HG03565 (cell line): ENCODE measurements at regions not wholly inside any gene's neighbourhood (a gene's known extent, or its start where the extent isn't known, plus 50 kb on each side); places are given as distances from the start of the nearest gene placed in this dataset.
"Not testable (repeated sequence)": the region's sequence is repeated elsewhere in the genome, so short reads cannot be mapped to it uniquely, and the experiment has no call there.

ENCODE experiments used
- ATAC-seq: cut with Tn5 transposase; IDR thresholded peaks from one replicate; pipeline ENCODE4 v1.9.1; 2021; ENCODE audit warnings: mild to moderate bottlenecking, moderate library complexity; ENCODE audit not compliant: unreplicated experiment

DNA sequence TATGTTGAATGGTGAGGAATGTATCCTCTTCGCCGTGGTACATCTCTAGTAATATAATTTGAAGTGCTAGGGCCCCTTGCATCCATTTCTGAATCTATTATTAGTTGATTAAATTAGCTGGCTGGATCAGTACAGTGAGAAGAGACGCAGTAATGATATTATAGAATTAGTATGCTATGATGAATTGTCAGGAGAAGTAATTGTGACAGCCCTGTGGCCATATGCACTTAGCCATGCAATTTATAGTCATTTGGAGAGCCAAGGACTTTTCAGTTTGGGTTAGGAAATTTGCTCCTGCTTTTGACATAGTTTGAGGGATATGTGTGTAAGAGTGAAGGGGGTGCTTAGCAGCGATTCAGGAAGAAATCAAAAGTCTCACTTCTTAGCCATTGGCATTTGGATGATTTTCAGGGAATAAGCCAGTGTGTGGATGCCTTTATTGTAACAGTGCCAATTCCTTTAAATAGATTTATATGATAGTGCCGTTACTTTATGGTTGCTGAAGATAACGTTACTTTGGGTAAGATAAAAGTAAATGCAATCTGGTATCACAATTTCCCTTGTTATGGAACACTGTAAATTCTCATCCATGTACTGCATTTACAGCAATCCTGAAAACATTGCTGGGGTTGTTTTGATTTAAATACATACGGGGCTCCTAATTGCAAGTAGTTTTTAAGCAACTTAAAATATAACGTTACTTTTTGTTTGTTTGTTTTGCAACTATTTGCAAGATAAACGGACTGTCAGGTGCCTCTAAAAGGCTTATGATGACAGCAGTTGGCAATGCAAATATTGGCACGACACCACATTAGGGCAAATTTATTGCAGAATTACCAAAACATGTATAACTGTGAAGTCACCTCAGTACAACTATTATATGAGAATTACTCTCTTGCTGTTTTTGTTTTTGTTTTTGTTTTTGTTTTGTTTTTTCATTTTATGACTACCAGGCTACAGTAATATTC, 875.4 kb upstream of the WWC1 start:
- ATAC-seq = no peak

DNA sequence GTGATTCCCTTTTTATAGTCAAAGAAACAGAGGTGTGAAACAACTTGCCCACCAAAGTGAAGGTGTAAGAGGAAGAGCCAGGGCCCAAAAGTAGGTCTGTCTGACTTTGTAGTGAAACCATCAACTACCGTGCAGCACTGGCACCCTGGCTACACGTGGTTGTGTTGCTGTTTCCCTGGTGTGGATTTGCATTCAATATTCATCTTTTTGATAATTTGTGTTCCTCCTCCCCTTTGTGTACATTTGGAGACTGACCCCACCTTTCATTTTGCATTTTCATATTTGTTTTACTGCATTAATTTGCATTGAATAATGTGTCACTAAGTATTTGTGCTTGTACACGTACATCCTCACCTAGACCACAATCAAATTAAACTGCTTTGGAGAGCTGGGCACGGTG, 873.8 kb upstream of the WWC1 start:
- no peak for ATAC-seq

DNA sequence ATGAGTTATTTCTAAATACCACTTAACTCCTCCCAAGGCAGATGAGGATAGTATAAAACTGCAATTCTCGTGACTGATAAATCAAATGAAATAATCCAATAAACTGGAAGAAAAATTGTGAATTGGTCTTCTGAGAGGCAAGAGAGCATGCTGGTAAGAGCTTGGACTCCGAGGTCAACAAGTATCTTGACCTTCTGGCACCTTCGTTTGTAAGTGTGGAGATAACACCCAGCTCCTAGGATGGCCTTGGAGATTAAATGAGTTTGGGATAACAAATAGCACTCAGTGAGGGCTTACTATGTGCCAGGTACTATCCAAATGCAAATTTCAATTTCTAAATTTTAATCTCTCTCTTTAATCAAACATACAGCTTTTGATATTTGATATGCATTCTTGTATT, 866.3 kb upstream of the WWC1 start:
- ATAC-seq = no peak

DNA sequence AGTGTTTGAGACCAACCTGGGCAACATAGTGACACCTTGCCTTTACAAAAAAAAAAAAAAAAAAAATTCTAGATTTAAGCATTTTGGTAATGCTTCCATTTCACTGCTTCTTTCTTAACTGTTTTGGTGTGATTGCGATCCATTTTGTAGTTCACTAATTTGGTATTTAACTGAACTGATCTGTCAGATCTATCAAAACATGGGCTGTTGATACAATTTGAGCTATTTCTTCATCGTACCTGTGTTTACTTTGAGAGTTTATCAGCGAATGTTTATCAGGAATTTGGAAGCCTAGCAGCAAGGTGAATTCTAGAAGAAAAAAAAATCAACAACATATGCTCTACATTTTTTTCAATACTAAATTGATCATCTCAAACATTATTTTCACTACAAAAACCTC, 864.9 kb upstream of the WWC1 start:
- ATAC-seq = no peak

DNA sequence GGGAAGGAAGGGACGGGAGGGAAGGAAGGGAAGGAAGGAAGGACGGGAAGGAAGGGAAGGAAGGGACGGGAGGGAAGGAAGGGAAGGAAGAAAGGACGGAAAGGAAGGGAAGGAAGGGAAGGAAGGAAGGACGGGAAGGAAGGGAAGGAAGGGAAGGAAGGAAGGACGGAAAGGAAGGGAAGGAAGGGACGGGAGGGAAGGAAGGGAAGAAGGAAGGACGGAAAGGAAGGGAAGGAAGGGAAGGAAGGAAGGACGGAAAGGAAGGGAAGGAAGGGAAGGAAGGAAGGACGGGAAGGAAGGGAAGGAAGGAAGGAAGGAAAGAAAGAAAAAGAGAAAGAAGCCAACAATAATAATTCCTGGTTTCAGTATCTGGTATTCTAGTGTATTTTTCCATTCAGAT, 863.8 kb upstream of the WWC1 start:
- ATAC-seq = not testable (repeated sequence)

DNA sequence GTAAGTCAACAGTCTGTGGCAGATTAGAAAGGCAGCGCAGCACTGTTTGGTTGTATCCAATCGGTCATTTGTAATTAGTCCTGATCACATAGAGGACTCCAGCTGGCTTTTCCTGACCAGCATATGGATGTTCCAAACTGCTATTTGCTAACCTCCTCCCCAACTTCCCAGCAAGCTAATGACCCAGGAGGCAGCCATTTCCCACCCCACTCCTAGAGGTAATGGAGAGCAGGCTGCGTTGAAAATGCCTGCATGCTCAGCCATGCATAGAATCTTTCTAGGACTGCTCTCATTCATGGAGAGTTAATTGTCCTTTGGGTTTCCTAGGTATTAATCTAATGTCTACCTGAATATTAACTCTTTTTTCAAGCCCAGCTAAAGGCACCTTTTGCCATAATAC, 850.6 kb upstream of the WWC1 start:
- ATAC-seq = no peak

DNA sequence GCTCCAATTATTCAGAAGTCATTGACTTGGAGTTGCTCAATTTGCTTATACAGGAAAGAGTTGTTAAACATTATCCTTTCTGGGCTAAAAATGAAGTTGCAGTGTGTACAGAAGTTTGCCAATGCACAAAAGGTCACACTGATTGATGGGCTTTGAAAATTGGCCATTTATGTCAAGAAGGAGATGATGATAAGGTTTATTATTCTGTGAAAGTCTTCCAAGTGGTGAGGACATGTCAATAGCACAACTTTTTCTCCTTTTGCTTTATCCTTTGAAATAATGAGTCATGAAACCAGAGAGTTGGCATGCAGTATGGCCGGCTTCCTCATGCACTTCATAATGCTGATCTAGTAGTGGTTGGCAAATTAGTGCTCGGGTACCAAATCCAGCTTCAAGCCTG, 848.5 kb upstream of the WWC1 start:
- ATAC-seq = no peak

DNA sequence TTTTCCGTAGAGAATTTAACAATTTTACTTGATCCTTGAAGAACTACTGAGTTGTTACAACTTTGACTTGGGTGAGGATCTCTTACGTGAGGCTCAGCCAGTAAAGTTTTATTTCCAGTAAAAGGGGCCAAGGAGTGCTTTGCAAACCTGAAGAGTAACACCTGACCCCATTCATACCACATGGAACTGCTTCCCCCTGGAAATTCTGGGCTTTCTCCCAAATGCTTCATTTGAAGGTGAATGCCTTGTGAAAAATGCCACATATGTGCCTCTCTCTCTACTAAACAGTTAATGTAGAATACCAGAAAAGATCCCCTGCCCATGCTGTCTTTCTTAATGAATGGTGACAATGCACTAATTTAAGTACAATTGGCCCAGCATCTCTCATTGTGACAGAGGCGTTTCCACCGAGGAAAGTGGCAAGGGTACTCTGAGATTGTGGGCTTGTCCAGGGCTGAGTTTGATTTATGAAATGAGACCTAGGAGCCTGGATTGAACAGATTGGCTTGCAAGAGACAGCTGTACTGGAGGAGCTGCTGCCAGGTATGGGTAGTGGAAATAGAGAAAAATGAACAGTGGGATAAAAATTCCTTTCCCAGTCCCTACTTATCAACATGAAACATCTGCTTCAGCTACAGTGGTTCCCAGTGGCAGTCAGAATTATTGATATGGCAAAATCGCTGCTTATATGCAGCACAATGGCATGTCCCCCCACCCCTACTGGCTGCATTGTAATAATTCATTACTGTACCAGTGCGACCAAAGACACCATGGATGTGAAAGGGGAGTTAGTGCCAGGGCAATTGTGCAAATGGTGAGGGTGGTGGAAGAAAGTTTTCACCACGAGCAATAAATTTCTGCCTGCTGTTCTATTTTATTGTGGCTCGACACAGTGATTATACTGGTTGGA, 843.7 kb upstream of the WWC1 start:
- ATAC-seq = no peak

DNA sequence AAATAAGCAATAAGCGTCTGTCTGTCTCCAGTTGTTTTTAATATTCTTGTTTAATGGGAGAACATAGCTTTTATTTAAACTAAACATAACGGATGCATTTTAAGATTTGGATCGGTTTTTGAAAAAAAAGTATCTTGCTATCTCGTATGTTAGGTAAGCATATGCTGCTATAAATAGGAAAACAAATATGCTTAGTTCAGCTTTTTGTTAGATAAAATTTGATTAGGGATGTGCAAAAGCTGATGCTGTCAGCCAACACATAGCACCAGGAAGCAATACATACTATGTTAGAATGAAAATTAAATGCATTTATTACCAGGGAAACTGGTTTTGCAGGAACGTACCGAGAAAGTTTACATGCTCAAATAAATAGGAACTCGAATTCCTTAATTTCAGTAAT, 843.1 kb upstream of the WWC1 start:
- ATAC-seq = no peak

DNA sequence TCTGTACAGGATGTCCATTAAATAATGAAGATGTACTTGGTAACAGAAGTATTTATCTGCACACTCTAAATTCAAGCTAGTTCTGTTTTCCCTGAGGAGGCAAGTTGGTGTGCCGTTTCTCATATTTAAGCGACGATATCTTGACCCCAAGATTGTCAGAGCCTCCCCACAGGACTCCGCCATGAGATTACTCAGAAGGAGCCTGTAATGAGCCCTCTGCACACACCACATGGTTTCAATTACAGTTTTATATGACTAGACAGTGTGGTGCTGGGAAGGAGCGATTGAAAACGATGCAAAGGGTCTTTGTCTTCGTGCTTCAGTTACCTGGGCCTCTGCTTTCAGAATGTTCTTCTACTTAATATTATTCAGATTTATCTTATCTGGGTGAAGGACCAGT, 840.4 kb upstream of the WWC1 start:
- ATAC-seq = no peak

DNA sequence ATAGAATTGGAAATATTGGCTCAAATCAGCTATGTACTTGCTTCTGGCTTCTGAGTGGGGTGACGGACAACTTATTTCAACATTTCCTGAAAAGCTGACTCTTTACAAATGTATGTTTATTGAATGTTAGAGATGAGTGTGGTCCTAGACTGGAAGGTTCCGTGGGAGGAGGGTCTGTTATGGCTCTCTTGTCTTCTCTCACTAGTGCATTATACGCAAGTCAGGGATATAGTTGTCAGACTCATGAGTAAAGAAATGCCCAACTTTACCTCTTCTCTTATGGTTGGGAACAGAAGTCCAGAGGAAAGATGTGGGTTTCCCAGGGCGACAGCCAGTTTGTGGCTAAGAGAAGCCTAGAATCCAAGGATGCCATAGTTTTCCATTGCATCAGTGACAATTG, 839.3 kb upstream of the WWC1 start:
- ATAC-seq = no peak

DNA sequence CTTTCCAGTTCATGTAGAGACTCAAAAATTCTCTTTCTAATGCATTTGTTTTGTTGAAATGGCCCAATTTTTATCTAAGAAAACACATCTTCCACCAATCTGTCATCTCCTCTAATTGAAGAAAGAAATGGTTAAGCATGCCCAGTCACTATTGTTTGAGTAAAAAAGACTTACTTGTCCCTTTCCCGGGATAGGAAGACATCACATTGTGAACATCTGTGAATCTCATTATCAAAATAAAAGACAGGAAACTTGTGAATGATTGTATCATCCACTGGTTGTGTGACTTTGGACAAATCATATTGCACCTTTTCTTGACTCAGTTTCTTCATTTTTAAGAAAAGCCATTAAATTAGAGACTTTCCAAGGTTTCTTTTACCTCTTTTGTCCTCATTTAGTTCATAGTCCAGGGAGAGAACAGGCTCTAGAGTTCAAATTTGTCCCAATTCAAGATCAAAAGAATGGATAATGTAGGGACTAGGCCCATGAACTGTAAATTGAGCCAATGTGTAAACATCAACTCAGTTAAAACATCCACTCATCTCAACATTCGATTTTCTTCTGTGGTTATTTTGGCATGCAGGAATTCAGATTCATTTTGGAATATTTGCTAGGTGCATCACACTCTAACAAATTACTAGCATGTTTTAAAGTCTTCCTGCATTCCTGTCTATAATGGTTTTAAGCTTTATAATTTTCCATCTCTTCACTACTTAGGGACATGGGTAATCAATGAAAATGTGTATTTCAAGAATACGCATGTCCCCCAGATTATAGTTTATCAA, 838.0 kb upstream of the WWC1 start:
- no peak for ATAC-seq

DNA sequence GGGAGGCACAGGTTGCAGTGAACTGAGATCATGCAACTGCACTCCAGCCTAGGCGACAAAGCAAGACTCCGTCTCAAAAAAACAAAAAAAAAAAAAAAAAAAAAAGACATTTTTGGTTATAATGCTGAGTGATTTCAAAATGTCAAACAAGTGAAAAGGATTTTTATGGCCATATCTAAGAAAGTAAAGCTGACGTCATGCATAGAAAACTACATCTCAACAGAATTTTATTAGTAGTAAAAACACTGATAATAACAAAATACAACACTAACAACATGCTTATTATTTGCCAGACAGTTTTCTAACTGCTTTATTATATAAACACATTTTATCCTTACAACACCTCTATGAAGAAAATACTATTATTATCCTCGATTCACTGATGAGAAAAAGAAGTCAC, 833.0 kb upstream of the WWC1 start:
- ATAC-seq = no peak

DNA sequence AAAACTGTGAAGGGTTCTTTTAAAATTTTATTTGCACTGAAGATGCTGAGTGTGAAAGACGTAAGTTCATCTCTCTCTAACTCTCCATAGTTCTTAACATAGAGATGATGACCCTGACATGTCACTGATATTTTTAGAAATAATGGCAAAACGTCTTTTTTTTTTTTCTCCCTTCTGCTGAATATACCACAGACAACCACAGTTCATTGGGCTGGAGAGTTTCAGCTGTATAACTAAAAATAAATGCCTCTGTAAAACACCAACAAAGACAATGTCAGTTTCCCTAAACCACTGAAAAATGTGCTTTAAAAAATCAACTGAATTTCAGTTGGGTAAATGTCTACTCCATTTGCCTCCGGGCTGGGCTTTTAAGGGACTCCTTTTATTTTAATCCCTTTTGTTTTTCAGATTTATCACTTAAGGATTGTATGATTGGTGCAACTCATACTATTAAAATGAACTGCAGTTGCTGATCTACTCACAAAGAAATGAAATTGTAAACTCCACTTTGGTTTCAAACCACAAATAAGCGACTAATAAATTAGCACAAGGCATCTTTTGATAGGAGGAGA, 830.9 kb upstream of the WWC1 start:
- ATAC-seq = no peak

DNA sequence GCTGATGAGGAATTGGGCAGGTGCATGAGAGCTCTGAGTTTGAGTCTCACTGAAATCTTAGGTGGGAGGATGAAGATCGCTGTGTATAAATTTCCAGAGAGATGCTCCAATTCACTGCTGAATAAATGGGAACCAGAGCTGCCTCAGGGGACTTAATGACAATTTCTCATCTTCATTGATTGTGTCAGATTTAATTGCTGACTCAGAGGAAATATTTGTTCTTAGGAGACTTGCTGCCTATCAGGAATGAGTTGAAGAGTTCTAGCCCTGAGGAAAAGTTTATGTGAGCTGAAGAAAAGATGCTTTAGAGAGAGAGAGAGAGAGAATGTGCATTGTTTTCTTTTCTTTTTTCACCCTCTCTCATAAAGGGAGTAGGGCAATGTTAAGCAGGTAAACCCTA, 827.5 kb upstream of the WWC1 start:
- no peak for ATAC-seq

DNA sequence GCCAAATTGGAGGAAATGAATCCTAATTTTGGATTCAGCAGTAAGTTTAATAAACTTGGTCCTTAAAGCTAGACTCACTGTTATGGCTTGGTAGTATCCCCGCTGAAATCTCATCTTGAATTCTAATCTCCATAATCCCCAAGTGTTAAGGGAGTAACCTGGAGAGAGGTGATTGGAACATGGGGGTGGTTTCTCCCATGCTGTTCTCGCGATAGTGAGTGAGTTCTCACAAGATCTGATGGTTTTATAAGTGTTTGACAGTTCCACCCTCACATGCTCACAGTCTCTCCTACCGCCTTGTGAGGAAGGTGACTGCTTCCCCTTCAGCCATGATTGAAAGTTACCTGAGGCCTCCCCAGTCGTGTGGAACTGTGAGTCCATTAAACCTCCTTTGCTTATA, 824.5 kb upstream of the WWC1 start:
- no peak for ATAC-seq

DNA sequence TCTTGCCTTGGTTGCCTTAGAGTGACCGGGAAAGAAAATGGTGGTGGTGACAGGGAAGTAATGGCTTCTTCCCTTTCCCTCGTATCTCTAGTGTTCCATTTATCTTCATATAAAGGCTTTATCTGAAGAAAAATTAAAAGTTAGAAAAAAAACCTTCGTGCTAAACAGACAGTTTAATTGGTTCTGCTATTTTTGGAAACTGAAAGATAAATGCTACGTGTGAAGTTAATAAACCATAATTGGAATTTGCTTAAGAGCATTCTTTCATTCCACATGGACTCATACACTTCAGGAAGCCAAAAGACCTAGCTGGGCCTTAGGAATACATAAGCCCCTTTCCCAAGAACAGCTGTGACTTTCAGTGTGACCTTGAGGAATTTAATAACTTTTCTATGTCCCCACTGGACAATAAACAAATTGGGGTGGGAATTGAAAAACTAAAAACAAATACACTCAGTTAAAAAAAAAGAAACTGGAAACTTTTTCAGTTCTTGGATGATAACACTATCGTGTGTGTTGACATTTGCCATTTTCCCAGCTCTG, 818.8 kb upstream of the WWC1 start:
- ATAC-seq = no peak

DNA sequence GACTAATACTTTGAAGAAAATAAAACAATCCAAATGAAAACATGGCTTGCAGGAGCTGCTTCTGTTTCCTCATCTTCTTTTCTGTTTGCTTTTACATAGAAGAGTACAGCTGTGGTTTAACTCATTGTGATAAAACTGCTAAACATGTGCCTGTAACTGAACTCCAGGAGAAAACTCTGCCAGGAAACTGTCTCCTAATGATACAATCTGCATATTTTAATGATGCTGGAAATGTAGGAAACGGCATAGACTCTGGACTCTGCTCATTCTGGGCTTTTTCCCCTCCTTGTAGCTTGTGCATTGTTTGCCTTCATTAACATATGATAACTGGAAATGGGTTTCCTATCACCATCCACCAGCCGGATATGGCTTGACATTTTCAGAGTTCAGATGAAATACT, 813.3 kb upstream of the WWC1 start:
- ATAC-seq = no peak

DNA sequence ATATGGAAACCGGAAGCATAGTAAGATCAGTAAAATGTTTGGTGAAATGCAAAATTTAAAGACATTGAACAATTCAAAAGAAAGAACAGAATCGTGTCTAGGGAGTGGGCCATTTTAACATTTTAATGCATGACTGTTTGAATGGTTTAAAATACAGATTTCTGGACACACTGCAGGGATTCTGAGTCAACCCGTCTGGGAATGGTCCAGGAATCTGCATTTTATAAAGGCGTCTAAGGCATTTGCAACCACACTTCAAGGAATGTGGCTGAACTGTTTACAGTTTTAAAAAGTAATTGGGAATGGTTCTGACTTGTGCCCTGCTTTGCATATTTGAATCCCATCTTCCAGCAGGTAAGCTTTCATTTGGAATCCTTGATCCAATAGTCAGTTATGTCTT, 811.7 kb upstream of the WWC1 start:
- ATAC-seq = no peak

DNA sequence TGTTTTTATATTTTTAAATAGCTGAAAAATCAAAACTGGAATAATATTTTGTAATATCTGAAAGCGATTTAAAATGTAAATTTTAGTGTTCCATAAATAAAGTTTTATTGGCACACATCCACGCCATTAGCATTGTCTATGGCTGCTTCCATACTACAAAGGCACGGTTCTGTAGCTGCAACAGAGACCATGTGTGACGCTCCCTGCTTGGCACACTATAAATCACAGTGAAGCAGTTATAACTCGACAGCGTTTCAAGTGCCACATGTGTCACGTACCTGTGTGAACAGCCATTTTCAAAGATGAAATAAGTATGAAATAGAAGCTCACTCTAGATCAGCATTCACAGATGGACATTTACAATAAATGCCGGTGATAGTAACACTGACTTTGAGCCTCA, 810.1 kb upstream of the WWC1 start:
- no peak for ATAC-seq

DNA sequence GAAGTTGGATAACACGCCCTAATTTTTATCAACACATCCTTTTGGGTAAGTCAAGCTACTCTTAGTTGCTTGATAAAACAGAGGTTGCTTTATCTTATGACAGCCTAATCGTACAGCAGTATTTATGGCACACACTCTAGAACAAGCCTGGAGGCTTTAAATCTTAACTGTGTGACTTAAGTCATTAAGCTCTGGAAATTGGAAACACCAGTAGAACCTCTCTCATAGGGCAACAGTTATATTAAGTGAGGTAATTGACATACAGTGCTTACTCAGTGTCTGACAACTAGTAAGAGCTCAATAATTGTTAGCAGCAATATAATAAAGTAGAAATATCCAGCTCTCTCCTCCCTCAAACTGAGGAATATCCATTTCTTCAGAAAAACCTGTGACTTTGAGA, 808.9 kb upstream of the WWC1 start:
- ATAC-seq = no peak
